ENCODE measurements at regions not wholly inside any gene's neighbourhood (a gene's known extent, or its start where the extent isn't known, plus 50 kb on each side); places are given as distances from the start of the nearest gene placed in this dataset.

DNA sequence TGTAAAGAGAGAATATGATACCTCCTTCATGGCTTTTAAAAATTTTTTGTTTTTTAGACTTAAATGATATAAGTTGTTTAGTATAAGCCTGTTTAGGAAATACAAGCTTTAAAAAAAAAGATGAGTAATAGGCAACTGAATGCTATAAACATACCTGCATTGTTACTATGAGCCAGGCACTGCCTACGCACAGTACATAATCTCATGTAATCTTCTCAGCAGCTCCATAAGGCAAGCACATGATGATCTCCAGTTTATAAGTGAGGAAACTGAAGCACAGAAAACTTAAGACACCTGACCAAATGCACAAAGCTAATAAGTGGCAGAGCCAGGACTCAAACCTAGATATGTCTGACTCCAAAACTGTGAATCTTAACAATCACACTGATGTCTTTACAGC lies 156.3 kb upstream of the SLC1A4 start (continued):
- TF ChIP-seq, protein P1, sequence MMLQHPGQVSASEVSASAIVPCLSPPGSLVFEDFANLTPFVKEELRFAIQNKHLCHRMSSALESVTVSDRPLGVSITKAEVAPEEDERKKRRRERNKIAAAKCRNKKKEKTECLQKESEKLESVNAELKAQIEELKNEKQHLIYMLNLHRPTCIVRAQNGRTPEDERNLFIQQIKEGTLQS (IDR thresholded peaks at IDR 0.05; ENCODE audit: insufficient read depth, low read depth, low read length) = no peak

All from H1 (cell line).